ENCODE measurements at regions not wholly inside any gene's neighbourhood (a gene's known extent, or its start where the extent isn't known, plus 50 kb on each side); places are given as distances from the start of the nearest gene placed in this dataset.

DNA sequence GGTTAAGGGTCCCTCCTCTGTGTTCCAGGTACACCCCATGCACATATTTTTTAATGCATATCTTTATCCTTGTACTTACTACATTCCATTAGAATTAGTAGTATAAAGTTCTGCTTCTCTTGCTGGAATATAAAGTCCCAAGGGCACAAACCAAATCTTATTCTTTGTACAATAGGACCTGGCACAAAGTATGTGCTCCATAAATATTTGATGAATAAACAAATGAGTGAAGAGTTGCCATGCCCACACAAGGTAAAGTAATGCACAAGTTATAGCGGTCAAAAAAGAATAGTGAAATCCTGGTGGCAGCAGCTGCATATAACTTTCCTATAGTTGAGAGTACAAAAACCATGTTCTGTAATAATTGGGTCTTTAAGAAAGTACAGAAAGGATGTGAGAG is 82.1 kb upstream of the BMP4 start:
- Histone ChIP-seq H3K27ac (no peak overlapping the region), H3K9me3 (no peaks in the 10 kb centered on the region), H3K36me3 (no peaks in the 10 kb centered on the region), H3K27me3 (replicated peaks; ENCODE audit: insufficient read depth) (no peaks in the 10 kb centered on the region), H3K4me3 (no peak overlapping the region), H3K4me1 (replicated peaks) (no peaks in the 10 kb centered on the region)
- WGBS = 71% methylated on average over 1 of the region's 1 CpG
- TF ChIP-seq POLR2AphosphoS5 (IDR thresholded peaks at IDR 0.05) (no peak), POLR2A (IDR thresholded peaks at IDR 0.05) (no peak)
- TF ChIP-seq, protein P1, sequence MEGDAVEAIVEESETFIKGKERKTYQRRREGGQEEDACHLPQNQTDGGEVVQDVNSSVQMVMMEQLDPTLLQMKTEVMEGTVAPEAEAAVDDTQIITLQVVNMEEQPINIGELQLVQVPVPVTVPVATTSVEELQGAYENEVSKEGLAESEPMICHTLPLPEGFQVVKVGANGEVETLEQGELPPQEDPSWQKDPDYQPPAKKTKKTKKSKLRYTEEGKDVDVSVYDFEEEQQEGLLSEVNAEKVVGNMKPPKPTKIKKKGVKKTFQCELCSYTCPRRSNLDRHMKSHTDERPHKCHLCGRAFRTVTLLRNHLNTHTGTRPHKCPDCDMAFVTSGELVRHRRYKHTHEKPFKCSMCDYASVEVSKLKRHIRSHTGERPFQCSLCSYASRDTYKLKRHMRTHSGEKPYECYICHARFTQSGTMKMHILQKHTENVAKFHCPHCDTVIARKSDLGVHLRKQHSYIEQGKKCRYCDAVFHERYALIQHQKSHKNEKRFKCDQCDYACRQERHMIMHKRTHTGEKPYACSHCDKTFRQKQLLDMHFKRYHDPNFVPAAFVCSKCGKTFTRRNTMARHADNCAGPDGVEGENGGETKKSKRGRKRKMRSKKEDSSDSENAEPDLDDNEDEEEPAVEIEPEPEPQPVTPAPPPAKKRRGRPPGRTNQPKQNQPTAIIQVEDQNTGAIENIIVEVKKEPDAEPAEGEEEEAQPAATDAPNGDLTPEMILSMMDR (IDR thresholded peaks at IDR 0.05) = no peak
- intact Hi-C loops (cut with DNase I) = no loop called here
- no peak for DNase-seq (ENCODE audit: low spot score)

DNA sequence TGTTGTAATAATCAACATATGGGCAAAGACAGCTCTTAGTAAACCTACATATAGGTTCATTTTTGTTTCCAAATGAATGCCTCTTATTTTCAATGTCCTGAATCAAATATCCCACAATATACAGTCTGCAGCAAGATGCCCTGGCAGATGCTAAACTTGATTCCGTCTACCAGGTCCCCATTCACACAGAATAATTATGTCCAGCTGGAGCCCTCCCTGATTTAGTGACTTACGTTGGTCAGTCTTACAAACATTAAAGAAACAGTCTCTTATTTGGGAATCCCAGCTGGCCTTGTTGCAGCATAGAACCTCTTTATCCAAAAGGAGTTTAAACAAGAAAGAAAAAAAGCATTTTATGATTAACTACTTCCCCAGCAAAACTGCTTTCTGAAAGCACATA is 82.7 kb upstream of the BMP4 start:
- Histone ChIP-seq H3K27ac (no peak overlapping the region), H3K4me1 (replicated peaks) (no peaks in the 10 kb centered on the region), H3K36me3 (no peaks in the 10 kb centered on the region), H3K4me3 (no peak overlapping the region), H3K27me3 (replicated peaks; ENCODE audit: insufficient read depth) (no peaks in the 10 kb centered on the region), H3K9me3 (no peaks in the 10 kb centered on the region)
- DNase-seq (ENCODE audit: low spot score) = no peak
- TF ChIP-seq POLR2AphosphoS5 (IDR thresholded peaks at IDR 0.05) = no peak
- TF ChIP-seq POLR2A (IDR thresholded peaks at IDR 0.05) = no peak
- TF ChIP-seq, protein P1 (IDR thresholded peaks at IDR 0.05) = no peak
- 63% methylated on average over 2 of the region's 2 CpGs for WGBS
- intact Hi-C loops (cut with DNase I) = no loop called here

DNA sequence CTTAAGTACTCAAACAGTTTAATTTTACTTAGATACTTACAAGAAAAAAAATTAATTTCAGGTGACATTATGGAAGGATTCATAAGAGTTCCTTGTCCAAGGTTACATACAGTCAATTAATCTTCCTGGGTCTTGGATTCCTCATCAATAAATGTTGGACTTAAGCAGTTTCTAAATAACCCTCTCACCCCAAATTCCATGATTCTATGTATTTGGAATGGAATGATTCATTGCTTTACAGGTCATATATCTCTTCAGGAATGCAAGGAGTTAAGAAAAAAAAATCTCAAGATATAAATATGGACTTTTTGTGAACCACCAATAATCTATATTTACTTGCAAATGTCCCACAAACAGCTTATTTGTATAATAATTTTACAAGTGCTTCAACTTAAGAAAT is 84.2 kb upstream of the BMP4 start:
- DNase-seq (ENCODE audit: low spot score) = no peak
- no peaks in the 10 kb centered on the region for H3K4me1 ChIP-seq (replicated peaks)
- intact Hi-C loops (cut with DNase I) = no loop called here
- H3K27me3 ChIP-seq (replicated peaks; ENCODE audit: insufficient read depth) = no peaks in the 10 kb centered on the region
- H3K36me3 ChIP-seq = no peaks in the 10 kb centered on the region
- no peak overlapping the region for H3K4me3 ChIP-seq
- H3K27ac ChIP-seq = no peak overlapping the region
- H3K9me3 ChIP-seq = no peaks in the 10 kb centered on the region
- TF ChIP-seq POLR2A (IDR thresholded peaks at IDR 0.05) (no peak), POLR2AphosphoS5 (IDR thresholded peaks at IDR 0.05) (no peak)
- TF ChIP-seq, protein P1 (IDR thresholded peaks at IDR 0.05) = no peak

DNA sequence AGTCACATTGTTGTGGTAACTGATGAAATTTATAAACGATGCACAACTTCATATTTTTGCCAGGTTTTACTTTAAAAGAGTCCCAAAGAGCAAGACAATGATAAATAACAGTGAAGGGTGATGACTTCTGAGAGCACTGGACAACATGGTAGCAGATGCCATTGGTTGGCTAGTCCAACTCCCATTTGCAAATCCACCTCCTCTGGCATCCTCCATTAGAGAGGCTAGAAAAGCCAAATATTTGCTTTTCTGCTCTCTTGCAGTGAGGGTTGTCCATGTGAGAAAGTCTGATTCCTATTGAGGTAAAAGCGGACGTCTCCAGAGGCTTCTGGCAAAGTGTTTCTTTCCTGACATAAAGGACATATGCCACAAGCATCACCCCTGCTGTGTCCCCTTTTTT is 89.6 kb upstream of the BMP4 start:
- TF ChIP-seq POLR2A (IDR thresholded peaks at IDR 0.05) (no peak), POLR2AphosphoS5 (IDR thresholded peaks at IDR 0.05) (no peak)
- TF ChIP-seq, protein P1 (IDR thresholded peaks at IDR 0.05) = no peak
- intact Hi-C loops (cut with DNase I) = no loop called here
- Histone ChIP-seq H3K27ac (no peak overlapping the region), H3K4me3 (no peak overlapping the region), H3K9me3 (no peaks in the 10 kb centered on the region), H3K27me3 (replicated peaks; ENCODE audit: insufficient read depth) (no peaks in the 10 kb centered on the region), H3K36me3 (no peaks in the 10 kb centered on the region), H3K4me1 (replicated peaks) (no peaks in the 10 kb centered on the region)
- no peak for DNase-seq (ENCODE audit: low spot score)
- 33% methylated on average over 3 of the region's 3 CpGs for WGBS

DNA sequence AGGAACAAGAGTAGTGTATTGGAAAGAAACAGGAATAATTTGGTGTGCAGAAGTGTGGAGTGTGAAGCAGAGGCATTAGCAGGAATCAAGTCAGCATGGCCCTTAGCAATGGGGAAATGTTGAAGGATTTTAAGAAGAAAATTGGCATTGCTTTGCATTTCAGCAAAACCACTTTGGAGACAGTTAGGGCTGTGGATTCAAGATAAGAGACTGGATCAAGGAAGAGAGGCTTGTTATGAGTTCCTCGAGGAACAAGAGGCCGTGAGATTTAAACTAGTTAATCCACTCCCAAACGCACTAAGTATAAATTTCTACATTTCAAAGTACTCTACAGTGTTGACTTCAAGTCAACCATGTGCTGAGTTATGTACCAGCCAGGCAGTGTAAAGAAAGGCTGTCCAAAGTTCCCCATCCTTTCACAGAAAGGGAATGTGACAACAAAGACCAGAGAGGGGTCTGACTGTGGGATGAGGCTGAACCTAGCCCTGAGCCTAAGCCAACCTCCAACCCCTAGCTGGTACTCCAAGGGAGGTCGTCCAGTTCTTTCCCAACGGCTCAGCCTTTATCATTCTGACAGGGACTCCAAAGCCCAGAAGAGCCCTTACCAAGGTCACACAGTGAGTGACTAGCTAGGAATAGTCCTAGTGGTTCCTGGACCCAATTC is 91.2 kb upstream of the BMP4 start:
- 88% methylated on average over 5 of the region's 5 CpGs for WGBS
- TF ChIP-seq, protein P1 (IDR thresholded peaks at IDR 0.05) = no peak
- TF ChIP-seq POLR2A (IDR thresholded peaks at IDR 0.05) (no peak), POLR2AphosphoS5 (IDR thresholded peaks at IDR 0.05) (no peak)
- H3K36me3 ChIP-seq = no peaks in the 10 kb centered on the region
- H3K27ac ChIP-seq = no peak overlapping the region
- no peak for DNase-seq (ENCODE audit: low spot score)
- H3K4me1 ChIP-seq (replicated peaks) = no peaks in the 10 kb centered on the region
- no peaks in the 10 kb centered on the region for H3K9me3 ChIP-seq
- intact Hi-C loops (cut with DNase I) = no loop called here
- no peak overlapping the region for H3K4me3 ChIP-seq
- no peaks in the 10 kb centered on the region for H3K27me3 ChIP-seq (replicated peaks; ENCODE audit: insufficient read depth)
